ENCODE measurements at regions not wholly inside any gene's neighbourhood (a gene's known extent, or its start where the extent isn't known, plus 50 kb on each side); places are given as distances from the start of the nearest gene placed in this dataset.

DNA sequence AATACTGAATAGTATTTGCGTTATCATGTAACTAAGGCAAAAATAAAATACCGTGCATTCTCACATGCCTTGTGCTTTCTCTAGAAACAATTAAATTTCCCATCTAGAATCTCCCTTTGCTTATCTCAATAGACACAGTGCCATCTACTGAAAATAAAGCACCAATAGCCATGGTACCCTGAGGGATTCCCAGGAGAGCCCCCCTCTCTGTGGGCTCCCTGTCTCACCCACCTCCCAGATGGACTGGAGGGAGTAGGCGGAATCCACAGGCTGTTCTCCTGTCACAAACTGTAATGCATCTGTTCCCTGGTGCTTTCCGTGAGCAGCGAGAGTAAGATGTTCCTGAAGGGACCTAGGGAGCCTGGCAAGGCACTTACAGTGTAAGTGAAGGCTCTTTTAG is 112.4 kb upstream of the UPP2 start:
- Mint-ChIP-seq H3K27me3 (peaks cover 7% of the 10 kb centered on the region), H3K27ac (no peak overlapping the region), H3K9me3 (no peaks in the 10 kb centered on the region), H3K4me1 (ENCODE audit: low read depth) (no peaks in the 10 kb centered on the region), H3K36me3 (ENCODE audit: low read depth) (no peaks in the 10 kb centered on the region), H3K4me3 (no peak overlapping the region)
- intact Hi-C loops (cut with micrococcal nuclease): no loop called here
- DNase-seq (no peak), ATAC-seq (no peak)
- POLR2A ChIA-PET: no interaction called here
- TF ChIP-seq, protein P1, sequence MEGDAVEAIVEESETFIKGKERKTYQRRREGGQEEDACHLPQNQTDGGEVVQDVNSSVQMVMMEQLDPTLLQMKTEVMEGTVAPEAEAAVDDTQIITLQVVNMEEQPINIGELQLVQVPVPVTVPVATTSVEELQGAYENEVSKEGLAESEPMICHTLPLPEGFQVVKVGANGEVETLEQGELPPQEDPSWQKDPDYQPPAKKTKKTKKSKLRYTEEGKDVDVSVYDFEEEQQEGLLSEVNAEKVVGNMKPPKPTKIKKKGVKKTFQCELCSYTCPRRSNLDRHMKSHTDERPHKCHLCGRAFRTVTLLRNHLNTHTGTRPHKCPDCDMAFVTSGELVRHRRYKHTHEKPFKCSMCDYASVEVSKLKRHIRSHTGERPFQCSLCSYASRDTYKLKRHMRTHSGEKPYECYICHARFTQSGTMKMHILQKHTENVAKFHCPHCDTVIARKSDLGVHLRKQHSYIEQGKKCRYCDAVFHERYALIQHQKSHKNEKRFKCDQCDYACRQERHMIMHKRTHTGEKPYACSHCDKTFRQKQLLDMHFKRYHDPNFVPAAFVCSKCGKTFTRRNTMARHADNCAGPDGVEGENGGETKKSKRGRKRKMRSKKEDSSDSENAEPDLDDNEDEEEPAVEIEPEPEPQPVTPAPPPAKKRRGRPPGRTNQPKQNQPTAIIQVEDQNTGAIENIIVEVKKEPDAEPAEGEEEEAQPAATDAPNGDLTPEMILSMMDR (IDR thresholded peaks at IDR 0.05): no peak
- CTCF ChIA-PET: no interaction called here

- no peak overlapping the region for H3K4me3 Mint-ChIP-seq
- H3K4me1 Mint-ChIP-seq (ENCODE audit: low read depth): no peaks in the 10 kb centered on the region
- peaks cover 5% of the 10 kb centered on the region for H3K27me3 Mint-ChIP-seq
- CTCF ChIA-PET: interaction anchor here (1.2 kb wide), 2 partner anchors 210 to 494 kb away, joined by 4 read pairs; no protein-coding TSS in a partner anchor
- H3K36me3 Mint-ChIP-seq (ENCODE audit: low read depth): no peaks in the 10 kb centered on the region
- TF ChIP-seq, protein P1 (IDR thresholded peaks at IDR 0.05): no peak
- POLR2A ChIA-PET: no interaction called here
- ATAC-seq: no peak
- H3K9me3 Mint-ChIP-seq: no peaks in the 10 kb centered on the region
- intact Hi-C loops (cut with micrococcal nuclease): no loop called here
- no peak overlapping the region for H3K27ac Mint-ChIP-seq
- no peak for DNase-seq
Observed at GRCh38 chr2:157986761-157987160, 110.6 kb upstream of the ACVR1 start.

GRCh38 chr2:157984866-157985265 is 108.7 kb upstream of the ACVR1 start:
- Mint-ChIP-seq H3K36me3 (ENCODE audit: low read depth) (no peaks in the 10 kb centered on the region), H3K9me3 (no peaks in the 10 kb centered on the region), H3K4me3 (no peak overlapping the region), H3K4me1 (ENCODE audit: low read depth) (no peaks in the 10 kb centered on the region), H3K27me3 (peaks cover 5% of the 10 kb centered on the region), H3K27ac (no peak overlapping the region)
- intact Hi-C loops (cut with micrococcal nuclease): no loop called here
- ChIA-PET CTCF (no interaction called here), POLR2A (interaction anchor here (0.6 kb wide), 1 partner anchor 12 kb away, joined by 3 read pairs; no protein-coding TSS in a partner anchor)
- no peak for DNase-seq
- ATAC-seq: no peak
- TF ChIP-seq, protein P1 (IDR thresholded peaks at IDR 0.05): no peak

DNA sequence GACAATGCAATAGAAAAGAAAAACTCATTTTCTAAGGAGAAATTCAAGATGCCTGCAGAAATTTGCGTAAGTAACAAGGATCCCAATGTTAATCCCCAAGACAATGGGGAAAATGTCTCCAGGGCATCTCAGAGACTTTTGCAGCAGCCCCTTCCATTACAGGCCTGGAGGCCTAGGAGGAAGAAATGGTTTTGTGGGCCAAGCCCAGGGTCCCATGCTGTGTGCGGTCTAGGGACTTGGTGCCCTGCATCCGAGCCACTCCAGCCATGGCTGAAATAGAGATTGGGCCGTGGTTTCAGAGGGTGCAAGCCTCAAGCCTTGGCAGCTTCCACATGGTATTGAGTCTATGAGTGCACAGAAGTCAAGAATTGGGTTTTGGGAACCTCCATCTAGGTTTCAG is 103.9 kb upstream of the ACVR1 start:
- Mint-ChIP-seq H3K9me3 (peaks cover 4% of the 10 kb centered on the region), H3K4me3 (no peak overlapping the region), H3K36me3 (ENCODE audit: low read depth) (peaks cover 2% of the 10 kb centered on the region), H3K27me3 (no peaks in the 10 kb centered on the region), H3K4me1 (ENCODE audit: low read depth) (no peaks in the 10 kb centered on the region), H3K27ac (no peak overlapping the region)
- no peak for ATAC-seq
- DNase-seq: no peak
- intact Hi-C loops (cut with micrococcal nuclease): no loop called here
- ChIA-PET POLR2A (no interaction called here), CTCF (no interaction called here)
- TF ChIP-seq, protein P1 (IDR thresholded peaks at IDR 0.05): no peak

- H3K27ac Mint-ChIP-seq: no peak overlapping the region
- no peak for ATAC-seq
- CTCF ChIA-PET: interaction anchor here (1.7 kb wide), 1 partner anchor 36 kb away, joined by 3 read pairs; no protein-coding TSS in a partner anchor
Observed at GRCh38 chr2:157971702-157972101, 95.6 kb upstream of the ACVR1 start.

More at GRCh38 chr2:157971702-157972101, 95.6 kb upstream of the ACVR1 start:
- POLR2A ChIA-PET: no interaction called here
- TF ChIP-seq, protein P1 (IDR thresholded peaks at IDR 0.05): no peak
- intact Hi-C loops (cut with micrococcal nuclease): no loop called here
- Mint-ChIP-seq H3K36me3 (ENCODE audit: low read depth) (peaks cover under 1% of the 10 kb centered on the region), H3K27me3 (no peaks in the 10 kb centered on the region), H3K4me1 (ENCODE audit: low read depth) (no peaks in the 10 kb centered on the region), H3K9me3 (no peaks in the 10 kb centered on the region), H3K4me3 (no peak overlapping the region)
- no peak for DNase-seq
